Heart left ventricle (tissue), 16 donors: ENCODE measurements at regions not wholly inside any gene's neighbourhood (a gene's known extent, or its start where the extent isn't known, plus 50 kb on each side); places are given as distances from the start of the nearest gene placed in this dataset.

Source experiments
- ATAC-seq, 4 donors: fragments of 200-7000 bp; cut with Tn5 transposase; one replicate each; pipeline ENCODE4 v1.9.1; 2020 to 2022; ENCODE audit warnings: moderate library complexity in 4 of 4, mild to moderate bottlenecking in 3 of 4, moderate number of reproducible peaks in 1 of 4
- DNase-seq, 5 donors: peaks; one replicate each; pipeline ENCODE4 v3.0.0-alpha.2; 2020
- H3K27ac ChIP-seq, 12 donors: fragments of 200-600 bp; sonication (generic) in 4 of 12; one replicate each; pipeline versions ENCODE4 v1.5.0 to v1.8.0; 2016 to 2022; ENCODE audit warnings: mild to moderate bottlenecking in 2 of 12
- H3K27me3 ChIP-seq, 9 donors: fragments of 200-600 bp; sonication (generic) in 2 of 9; one replicate each; pipeline versions ENCODE4 v1.5.1 to v1.8.0; 2016 to 2022; ENCODE audit warnings: mild to moderate bottlenecking in 3 of 9
- H3K36me3 ChIP-seq, 9 donors: fragments of 200-600 bp; sonication (generic) in 2 of 9; one replicate each; pipeline versions ENCODE4 v1.5.0 to v1.8.0; 2018 to 2022; ENCODE audit warnings: mild to moderate bottlenecking in 2 of 9
- H3K4me1 ChIP-seq, 12 donors: fragments of 200-600 bp; sonication (generic) in 4 of 12; one replicate each; pipeline versions ENCODE4 v1.5.0 to v1.8.0; 2016 to 2022; ENCODE audit warnings: mild to moderate bottlenecking in 3 of 12
- H3K4me3 ChIP-seq, 12 donors: fragments of 200-600 bp; sonication (generic) in 4 of 12; one replicate each; pipeline versions ENCODE4 v1.5.0 to v1.8.0; 2017 to 2022; ENCODE audit warnings: mild to moderate bottlenecking in 9 of 12, moderate library complexity in 4 of 12
- H3K9me3 ChIP-seq, 12 donors: fragments of 200-600 bp; sonication (generic) in 4 of 12; one replicate each; pipeline versions ENCODE4 v1.5.0 to v1.8.0; 2016 to 2022; ENCODE audit warnings: mild to moderate bottlenecking in 1 of 12
- CTCF ChIP-seq, 12 donors: fragments of 200-600 bp; sonication (generic) in 4 of 12; IDR thresholded peaks; one replicate each; pipeline versions ENCODE4 v1.5.0 to v1.8.0; 2018 to 2022; ENCODE audit warnings: antibody characterized with exemption in 12 of 12, mild to moderate bottlenecking in 5 of 12
- POLR2A ChIP-seq, 2 donors: fragments of 450-650 bp; IDR thresholded peaks; one replicate each; pipeline ENCODE4 v1.6.1; 2017; ENCODE audit warnings: antibody characterized with exemption in 2 of 2, mild to moderate bottlenecking in 2 of 2, moderate library complexity in 2 of 2
- WGBS, 4 donors: extraction: QIAGEN DNeasy Blood & Tissue Kit in 2 of 4; methylation state at CpG; one replicate each; pipeline versions ENCODE4 v1.1.5 to v1.1.7; 2013 to 2018; 5-methylcytosine and 5-hydroxymethylcytosine counted together
- intact Hi-C, 10 donors: fragments of 100-400 bp; cut with DNase I; formaldehyde crosslinking; loops; one replicate each; pipeline versions ENCODE4 v1.11.1 to v1.14.2; 2022
- donor health status: ischemic (EF 13 %, LVEDD 7.1; RV severe dilation, severe dysfunction).
- donor health status: healthy with polysubstance abuse.
- donor health status: DM: no; HTN: yes; CAD: no.
- donor health status: DM: no; HTN: no; CAD: no.
- donor health status: ischemic (EF 25% LVEDD 6.9; RV normal size, moderate dysfunction).
- donor health status: ischemic (EF 25% LVEDD 5.7; RV mildly dilated, moderate dysfunction).
- donor health status: healthy.
- donor health status: DM: yes; HTN: yes; CAD: no.
- donor health status: ischemic (EF 35%, LVEDD 5.7; RV mildly dilated, moderate dysfunction).
- donor health status: nonischemic (EF 11% LVEDD 7.7; RV severe dilation, severe dysfunction).
- donor health status: DM: yes; HTN: yes; CAD: no.
- donor health status: PGD.
- donor health status: ischemic (EF 29% LVEDD 5.4; RV normal size, mild dysfunction).
- donor health status: nonischemic (EF 23%, LVEDD 6.1; RV moderate dilation, normal function).

DNA sequence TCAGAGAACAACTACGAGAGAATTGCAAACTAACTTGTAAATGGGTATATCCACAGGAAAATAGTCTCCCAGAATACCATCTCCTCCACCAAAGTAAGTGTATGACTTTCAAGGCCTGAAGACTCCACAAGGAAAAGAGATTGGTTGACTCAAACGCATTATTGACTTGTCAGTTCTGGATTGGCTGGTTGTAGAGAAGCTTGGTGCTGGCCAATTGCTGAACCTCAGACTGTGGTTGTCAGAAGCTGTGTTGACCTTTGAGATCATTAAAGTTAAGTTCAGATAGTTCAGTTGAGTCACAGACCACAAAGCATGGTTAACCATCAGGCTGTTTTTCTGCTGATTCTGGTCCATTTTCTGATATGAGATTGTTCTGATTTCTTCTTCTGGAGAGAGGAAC, 388.3 kb downstream of the BMP2 start:
- no peaks in the 10 kb centered on the region for H3K36me3 ChIP-seq
- H3K27me3 ChIP-seq, result peaks cover 0 to 4% (median 0%) of the 10 kb centered on the region in 9 donors
- intact Hi-C loops, result no loop called here
- H3K4me3 ChIP-seq, result no peak overlapping the region
- WGBS, 4 donors, result 78 to 86% (median 82%) methylated on average over 2 of the region's 2 CpGs
- no peak for TF ChIP-seq CTCF (IDR thresholded peaks at IDR 0.05)
- no peak for TF ChIP-seq POLR2A (IDR thresholded peaks at IDR 0.05)
- H3K9me3 ChIP-seq, result no peaks in the 10 kb centered on the region
- H3K4me1 ChIP-seq, result no peaks in the 10 kb centered on the region
- no peak for DNase-seq
- ATAC-seq, result no peak
- H3K27ac ChIP-seq, result no peak overlapping the region

GRCh38 chr20:7159903-7160302, 392.4 kb downstream of the BMP2 start:
- no peak for TF ChIP-seq CTCF (IDR thresholded peaks at IDR 0.05)
- no peak for TF ChIP-seq POLR2A (IDR thresholded peaks at IDR 0.05)
- no peaks in the 10 kb centered on the region for H3K9me3 ChIP-seq
- H3K27ac ChIP-seq, result no peak overlapping the region
- H3K36me3 ChIP-seq, result no peaks in the 10 kb centered on the region
- intact Hi-C loops, result loop anchor here in 5 of 10 donors (5.0 kb wide), 2 partner anchors 33 to 48 kb away; no protein-coding TSS in a partner anchor
- ATAC-seq (no peak), DNase-seq (no peak)
- no peaks in the 10 kb centered on the region for H3K4me1 ChIP-seq
- no peaks in the 10 kb centered on the region for H3K27me3 ChIP-seq
- no peak overlapping the region for H3K4me3 ChIP-seq

DNA sequence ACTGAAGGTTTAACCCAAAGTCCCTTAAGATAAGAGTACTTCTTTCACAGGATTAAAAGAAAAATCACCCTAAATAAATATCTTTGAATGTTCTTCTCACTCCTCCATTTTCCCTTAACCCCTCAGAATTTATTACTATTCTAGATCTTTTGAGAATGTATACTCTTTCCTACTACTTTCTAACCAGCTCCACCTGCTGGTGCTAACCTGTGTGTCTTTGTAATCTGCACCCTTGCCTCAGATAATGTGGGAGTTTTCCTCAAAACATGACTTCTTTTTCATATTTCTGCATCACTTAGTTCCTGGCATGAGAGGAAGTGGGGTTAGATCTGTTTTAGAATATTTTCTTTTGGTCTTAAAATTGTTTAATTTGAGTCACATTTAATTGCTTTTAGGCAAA, 394.2 kb downstream of the BMP2 start:
- TF ChIP-seq POLR2A (IDR thresholded peaks at IDR 0.05) (no peak), CTCF (IDR thresholded peaks at IDR 0.05) (peak in 9 of 12 donors; percentile 10 to 57 (median 39))
- intact Hi-C loops, result loop anchor here in 6 of 10 donors (2.0 to 5.0 kb wide), 3 partner anchors 34 to 49 kb away; no protein-coding TSS in a partner anchor
- no peak for DNase-seq
- no peaks in the 10 kb centered on the region for H3K9me3 ChIP-seq
- ATAC-seq, result no peak
- no peaks in the 10 kb centered on the region for H3K4me1 ChIP-seq
- no peaks in the 10 kb centered on the region for H3K27me3 ChIP-seq
- no peak overlapping the region for H3K4me3 ChIP-seq
- H3K27ac ChIP-seq, result no peak overlapping the region
- no peaks in the 10 kb centered on the region for H3K36me3 ChIP-seq

DNA sequence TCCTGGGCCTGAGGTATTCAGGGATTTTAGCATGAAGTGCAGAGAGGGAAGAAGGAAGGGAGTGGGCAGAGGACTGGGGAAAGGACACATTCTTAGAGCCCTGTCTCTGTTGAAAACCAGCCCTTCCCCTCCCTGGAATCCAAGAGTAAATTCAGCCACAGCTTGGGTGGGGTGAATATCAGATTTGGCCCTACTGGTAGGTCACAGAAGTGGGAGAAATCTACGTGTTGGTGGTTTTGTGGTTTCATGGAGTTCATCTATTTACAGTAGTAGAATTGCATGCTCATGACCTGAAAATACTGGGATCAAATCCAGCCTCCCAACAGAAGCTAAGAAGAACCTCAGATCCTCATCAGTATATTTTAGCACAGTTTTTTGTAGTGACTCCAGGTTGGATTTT, 404.4 kb downstream of the BMP2 start:
- no peak for ATAC-seq
- H3K27ac ChIP-seq, result no peak overlapping the region
- intact Hi-C loops, result loop anchor here in 2 of 10 donors (10.0 kb wide), 2 partner anchors 103 to 113 kb away; no protein-coding TSS in a partner anchor
- peaks cover 0 to 2% (median 0%) of the 10 kb centered on the region in 12 donors for H3K9me3 ChIP-seq
- no peaks in the 10 kb centered on the region for H3K4me1 ChIP-seq
- WGBS, 4 donors, result 25 to 33% (median 32%) methylated on average over 1 of the region's 1 CpG
- TF ChIP-seq POLR2A (IDR thresholded peaks at IDR 0.05) (no peak), CTCF (IDR thresholded peaks at IDR 0.05) (no peak)
- no peaks in the 10 kb centered on the region for H3K27me3 ChIP-seq
- H3K36me3 ChIP-seq, result no peaks in the 10 kb centered on the region
- DNase-seq, result no peak
- H3K4me3 ChIP-seq, result no peak overlapping the region
